NCI-H2196 treated with DMSO at 0.1 percent for 48 hours (cell line): ENCODE measurements at regions not wholly inside any gene's neighbourhood (a gene's known extent, or its start where the extent isn't known, plus 50 kb on each side); places are given as distances from the start of the nearest gene placed in this dataset.
"Not testable (repeated sequence)": the region's sequence is repeated elsewhere in the genome, so short reads cannot be mapped to it uniquely, and the experiment has no call there.

Experiments
- DNase-seq: peaks from one replicate; lab custom pipeline; 2025; ENCODE audit not compliant: unreplicated experiment; lab: John Stamatoyannopoulos, UW

- DNase-seq: not testable (repeated sequence)
Observed at GRCh38 chr6:3672339-3672738, 79.2 kb downstream of the PXDC1 start.

- no peak for DNase-seq
Observed at GRCh38 chr6:3671382-3671781, 80.1 kb downstream of the PXDC1 start.

- no peak for DNase-seq
Observed at GRCh38 chr6:3670356-3670755, 81.2 kb downstream of the PXDC1 start.

GRCh38 chr6:3669916-3670315 is 81.6 kb downstream of the PXDC1 start:
- no peak for DNase-seq

- DNase-seq: no peak
Observed at GRCh38 chr6:3665608-3666007, 85.9 kb downstream of the PXDC1 start.

GRCh38 chr6:3664625-3665041 is 86.9 kb downstream of the PXDC1 start:
- no peak for DNase-seq

DNA sequence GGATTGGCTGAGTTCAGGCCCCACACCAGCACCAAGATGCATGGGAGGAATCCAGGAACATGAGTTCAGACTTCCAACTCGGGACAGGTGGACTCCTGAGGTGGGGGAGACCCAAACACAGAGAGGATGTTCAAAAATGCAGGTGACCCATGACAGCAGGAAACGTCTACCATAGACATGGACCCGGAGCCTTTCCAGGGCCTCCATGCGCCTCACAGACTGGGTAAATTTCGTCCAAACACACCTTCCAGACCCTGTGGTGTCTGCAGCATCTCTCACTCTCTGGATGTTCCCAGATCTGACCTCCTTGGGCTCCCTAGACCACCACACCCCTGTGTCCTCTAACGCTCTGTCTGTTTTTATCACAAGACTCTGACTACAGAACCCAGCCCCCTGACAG is 87.7 kb downstream of the PXDC1 start:
- no peak for DNase-seq

GRCh38 chr6:3663081-3663480 is 88.4 kb downstream of the PXDC1 start:
- DNase-seq: no peak

DNA sequence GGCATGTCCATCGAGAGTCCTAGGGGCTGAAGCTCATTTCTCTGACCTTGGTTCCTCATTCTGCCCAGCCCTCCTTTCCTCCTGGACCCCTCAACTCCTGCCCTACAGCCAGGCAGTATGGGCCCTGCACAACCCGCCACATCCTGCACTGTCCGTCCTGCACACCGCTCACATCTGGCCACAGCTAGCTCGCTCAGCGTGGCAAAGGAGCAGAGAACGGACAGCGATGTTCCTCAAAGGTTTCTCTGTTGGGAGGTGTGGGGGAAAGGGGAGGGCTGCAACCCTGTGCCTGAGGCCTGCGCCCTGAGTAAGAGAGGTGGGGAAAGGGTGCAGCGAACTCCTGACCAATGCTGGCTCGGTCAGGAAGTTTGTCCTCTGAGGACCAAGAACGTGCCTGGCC is 90.1 kb downstream of the PXDC1 start:
- no peak for DNase-seq

- DNase-seq: no peak
Observed at GRCh38 chr6:3660473-3660872, 91.0 kb downstream of the PXDC1 start.

GRCh38 chr6:3659748-3660147 is 91.8 kb downstream of the PXDC1 start:
- no peak for DNase-seq

DNA sequence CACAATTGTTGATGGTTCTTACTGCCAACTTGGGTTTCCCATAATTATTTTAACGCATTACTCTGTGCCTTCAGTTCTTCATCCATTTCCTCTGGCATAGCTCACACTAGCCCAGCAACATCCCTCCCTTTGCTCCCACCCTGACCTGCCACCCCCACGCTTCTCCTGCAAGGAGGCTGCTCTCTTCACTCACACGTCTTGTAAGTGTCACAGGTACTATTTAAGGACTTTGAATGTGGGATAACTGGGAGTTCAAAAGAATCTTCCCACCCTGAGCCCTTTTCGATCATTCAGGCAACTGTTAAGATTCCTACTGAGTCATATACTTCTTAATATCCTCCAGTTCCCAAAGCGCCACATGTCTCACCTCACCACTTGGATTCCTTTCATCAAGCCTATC is 95.4 kb downstream of the PXDC1 start:
- no peak for DNase-seq

GRCh38 chr6:3654898-3655297 is 96.6 kb downstream of the PXDC1 start:
- DNase-seq: no peak

GRCh38 chr6:3654436-3654835 is 97.1 kb downstream of the PXDC1 start:
- DNase-seq: no peak

- no peak for DNase-seq
Observed at GRCh38 chr6:3653528-3654070, 97.9 kb downstream of the PXDC1 start.

- DNase-seq: no peak
Observed at GRCh38 chr6:3651698-3652229, 99.7 kb downstream of the PXDC1 start.

DNA sequence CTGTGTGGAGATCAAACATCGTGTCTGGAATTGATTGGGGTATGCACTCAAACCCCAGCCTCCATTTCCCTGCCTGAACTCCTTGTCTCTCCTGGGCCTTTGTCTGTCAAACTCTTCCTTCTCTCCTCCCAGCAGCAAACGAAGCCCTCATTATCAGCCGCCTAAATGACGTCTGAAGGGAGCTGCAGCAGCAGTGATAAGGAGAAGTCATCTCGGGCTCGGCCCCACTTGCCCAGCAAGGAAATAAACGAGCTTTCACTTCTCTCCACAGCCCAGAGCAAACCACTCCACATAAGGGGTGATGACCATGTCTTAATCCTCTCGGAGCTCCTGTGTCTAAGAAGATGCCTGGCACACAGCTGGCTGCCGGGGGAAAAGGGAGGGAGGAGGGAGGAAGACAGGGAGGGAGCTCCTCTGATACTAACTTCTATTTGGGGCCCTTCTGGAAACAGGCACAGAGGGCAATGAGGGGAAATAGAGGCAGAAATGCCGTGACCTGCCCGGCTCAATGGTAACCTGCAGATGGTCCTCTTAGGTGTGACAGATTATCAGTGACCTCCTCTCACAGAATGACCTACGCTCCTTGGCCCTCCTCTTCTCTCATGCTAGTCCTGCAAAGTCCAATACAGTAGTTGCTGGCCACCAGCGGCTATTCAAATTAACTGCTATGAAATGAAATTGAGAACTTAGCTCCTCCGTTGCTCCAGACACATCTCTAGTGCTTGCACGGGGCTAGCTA is 100.4 kb downstream of the PXDC1 start:
- DNase-seq: no peak

- no peak for DNase-seq
Observed at GRCh38 chr6:3650076-3650958, 101.2 kb downstream of the PXDC1 start.

DNA sequence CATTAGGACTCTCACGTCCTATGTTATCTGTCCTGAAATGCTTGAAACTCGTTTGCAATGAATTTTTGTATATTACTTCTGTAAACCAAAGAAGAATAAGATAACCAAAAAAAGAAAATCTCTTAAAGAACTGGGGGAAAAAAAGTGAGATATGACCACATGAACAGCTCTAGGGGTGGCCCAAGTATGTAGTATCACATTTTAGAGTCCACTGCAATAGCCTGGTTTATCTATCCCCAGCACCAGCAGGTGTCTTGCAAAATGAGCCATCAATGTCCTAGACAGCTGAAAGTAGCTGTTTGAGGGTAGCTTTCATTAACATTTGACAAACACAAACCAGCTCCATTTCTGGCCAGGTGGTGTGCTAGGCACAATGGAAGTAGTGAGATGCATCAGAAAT is 102.8 kb downstream of the PXDC1 start:
- no peak for DNase-seq

DNA sequence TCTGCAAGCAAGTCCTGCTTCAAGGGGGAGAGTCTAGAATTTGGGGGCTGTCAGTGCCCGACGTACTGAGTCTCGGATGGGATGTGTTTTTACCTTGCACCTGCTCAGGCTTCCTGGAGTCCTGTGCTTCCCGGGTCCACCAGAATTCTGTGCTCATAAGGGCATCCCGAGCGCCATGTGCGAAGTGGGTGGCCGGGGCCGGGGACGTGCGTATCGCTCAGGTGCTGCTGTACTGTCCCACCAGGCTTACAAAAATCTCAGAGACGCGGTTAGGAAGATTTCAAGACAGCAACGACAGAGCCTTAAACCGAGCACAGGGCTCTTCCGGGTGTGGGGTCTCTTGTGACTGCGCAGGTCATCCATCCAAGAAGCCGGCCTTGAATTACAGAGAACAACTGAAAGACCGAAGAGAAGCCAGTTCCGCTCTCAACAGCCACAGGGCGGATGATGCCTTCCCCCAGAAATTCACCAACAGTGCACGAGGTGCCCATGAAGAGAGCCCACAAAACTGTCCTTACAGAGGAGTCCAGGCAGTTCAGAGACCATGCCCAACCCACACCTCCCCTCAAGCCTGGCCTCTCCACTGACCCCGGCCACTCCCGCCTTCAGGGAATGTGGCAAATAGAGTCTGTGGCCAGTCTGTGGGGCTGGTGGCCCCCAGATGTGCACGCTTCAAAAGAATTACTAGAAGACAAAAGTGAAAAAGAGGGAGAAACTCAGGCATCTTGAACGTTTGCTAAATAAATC is 104.7 kb downstream of the PXDC1 start:
- no peak for DNase-seq

DNA sequence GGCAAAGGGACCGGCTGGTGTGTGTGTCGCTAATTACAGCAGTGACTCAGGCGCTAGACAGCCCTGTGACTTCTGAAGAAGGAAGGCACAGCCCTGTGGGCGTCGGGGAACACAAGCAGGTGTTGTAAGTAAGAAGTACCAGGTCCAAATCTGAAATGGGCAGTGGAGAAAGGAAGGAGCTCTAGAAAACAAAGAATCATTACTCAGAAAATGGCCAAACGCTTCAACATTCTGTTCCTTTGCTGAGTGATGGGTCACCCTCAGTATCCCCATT is 106.8 kb downstream of the PXDC1 start:
- no peak for DNase-seq
